ENCODE measurements at regions not wholly inside any gene's neighbourhood (a gene's known extent, or its start where the extent isn't known, plus 50 kb on each side); places are given as distances from the start of the nearest gene placed in this dataset.

GRCh38 chr1:219354962-219355361 is 181.3 kb downstream of the LYPLAL1 start:
- no peaks in the 10 kb centered on the region for H3K27me3 ChIP-seq (ENCODE audit: control insufficient read depth, insufficient read depth, low read length)
- no peaks in the 10 kb centered on the region for H3K4me1 ChIP-seq (ENCODE audit: control insufficient read depth, insufficient read depth, low read length)
- H3K27ac ChIP-seq (ENCODE audit: low read depth, low read length): no peak overlapping the region
- H3K4me3 ChIP-seq (ENCODE audit: low read depth, low read length): no peak overlapping the region
- H3K36me3 ChIP-seq (ENCODE audit: control insufficient read depth, insufficient read depth, low read length): no peaks in the 10 kb centered on the region
- no peak overlapping the region for H3K9ac ChIP-seq (ENCODE audit: low read depth, low read length)
- no peaks in the 10 kb centered on the region for H3K9me3 ChIP-seq (ENCODE audit: control insufficient read depth, insufficient read depth, low read length)

DNA sequence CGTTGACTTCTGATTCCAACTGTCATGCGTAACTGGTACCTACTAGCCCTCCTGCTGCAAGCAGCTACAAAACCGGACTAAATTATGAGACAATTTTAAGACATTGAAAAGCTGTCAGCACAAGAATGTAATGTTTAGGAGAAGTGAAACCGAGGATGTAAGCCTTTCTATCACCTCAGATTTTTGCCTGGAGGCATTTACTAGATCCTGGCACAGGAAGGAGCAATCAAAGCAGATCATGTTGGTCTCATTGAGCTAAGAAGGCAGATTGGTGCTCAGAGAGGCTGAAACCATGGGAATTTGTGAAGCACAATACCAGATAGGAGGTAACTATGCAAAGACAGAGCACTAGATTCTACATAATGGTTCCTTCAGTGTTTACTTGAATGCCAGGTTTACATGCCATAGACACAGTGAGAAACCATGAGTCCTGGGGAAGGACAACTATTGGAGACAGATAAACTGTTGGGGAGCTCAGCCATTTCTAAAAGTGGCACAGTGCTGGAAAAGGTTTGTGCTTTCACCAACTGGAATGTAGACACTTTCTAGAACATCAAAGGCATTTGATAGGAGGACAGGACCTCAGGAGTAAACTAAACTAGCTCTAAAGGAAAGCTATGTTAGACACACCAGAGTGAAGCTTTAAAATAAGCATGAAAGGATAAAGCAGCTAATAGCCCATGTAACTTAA is 179.4 kb downstream of the LYPLAL1 start:
- H3K27me3 ChIP-seq (ENCODE audit: control insufficient read depth, insufficient read depth, low read length): no peaks in the 10 kb centered on the region
- no peaks in the 10 kb centered on the region for H3K4me1 ChIP-seq (ENCODE audit: control insufficient read depth, insufficient read depth, low read length)
- no peaks in the 10 kb centered on the region for H3K36me3 ChIP-seq (ENCODE audit: control insufficient read depth, insufficient read depth, low read length)
- no peak overlapping the region for H3K27ac ChIP-seq (ENCODE audit: low read depth, low read length)
- H3K9me3 ChIP-seq (ENCODE audit: control insufficient read depth, insufficient read depth, low read length): no peaks in the 10 kb centered on the region
- H3K4me3 ChIP-seq (ENCODE audit: low read depth, low read length): no peak overlapping the region
- H3K9ac ChIP-seq (ENCODE audit: low read depth, low read length): no peak overlapping the region

DNA sequence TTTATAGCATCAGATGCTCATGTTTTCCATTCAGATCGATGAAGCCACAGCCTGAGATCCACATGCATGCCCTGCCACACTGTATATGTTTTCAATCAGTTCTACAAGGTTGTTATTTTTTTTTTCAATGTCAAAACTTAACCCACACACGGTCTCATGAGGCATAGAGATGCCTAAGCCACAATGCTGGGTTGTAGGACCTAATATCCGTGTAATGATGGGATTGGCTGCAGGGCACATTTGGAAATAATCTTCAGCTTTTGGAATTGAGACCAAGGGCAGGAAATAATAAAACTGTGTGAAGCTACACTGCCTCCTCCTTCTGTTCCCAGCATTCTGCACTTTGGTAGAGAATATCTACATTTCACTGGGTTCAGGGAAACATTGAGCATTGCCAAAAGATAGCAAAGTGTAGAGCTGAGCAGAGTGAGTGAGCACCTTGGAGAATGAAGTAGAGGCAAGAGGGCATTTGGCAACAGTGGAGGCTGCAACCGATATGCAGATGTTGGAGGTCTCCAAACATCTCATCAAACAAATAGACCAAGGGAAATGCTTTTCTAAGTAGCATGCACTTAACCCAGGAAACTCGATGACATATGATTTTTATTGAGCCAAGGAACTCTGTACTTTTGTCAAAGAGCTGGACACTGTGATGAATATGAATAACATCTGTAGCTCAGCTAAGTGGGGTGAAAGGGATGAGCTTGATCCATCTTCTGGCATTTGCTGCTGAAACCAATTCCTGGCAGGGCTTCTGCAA is 176.7 kb downstream of the LYPLAL1 start:
- Histone ChIP-seq H3K27ac (ENCODE audit: low read depth, low read length) (no peak overlapping the region), H3K9ac (ENCODE audit: low read depth, low read length) (no peak overlapping the region), H3K4me1 (ENCODE audit: control insufficient read depth, insufficient read depth, low read length) (no peaks in the 10 kb centered on the region), H3K4me3 (ENCODE audit: low read depth, low read length) (no peak overlapping the region), H3K27me3 (ENCODE audit: control insufficient read depth, insufficient read depth, low read length) (no peaks in the 10 kb centered on the region), H3K9me3 (ENCODE audit: control insufficient read depth, insufficient read depth, low read length) (no peaks in the 10 kb centered on the region; the same call in 1 of the 2 replicates), H3K36me3 (ENCODE audit: control insufficient read depth, insufficient read depth, low read length) (no peaks in the 10 kb centered on the region)

DNA sequence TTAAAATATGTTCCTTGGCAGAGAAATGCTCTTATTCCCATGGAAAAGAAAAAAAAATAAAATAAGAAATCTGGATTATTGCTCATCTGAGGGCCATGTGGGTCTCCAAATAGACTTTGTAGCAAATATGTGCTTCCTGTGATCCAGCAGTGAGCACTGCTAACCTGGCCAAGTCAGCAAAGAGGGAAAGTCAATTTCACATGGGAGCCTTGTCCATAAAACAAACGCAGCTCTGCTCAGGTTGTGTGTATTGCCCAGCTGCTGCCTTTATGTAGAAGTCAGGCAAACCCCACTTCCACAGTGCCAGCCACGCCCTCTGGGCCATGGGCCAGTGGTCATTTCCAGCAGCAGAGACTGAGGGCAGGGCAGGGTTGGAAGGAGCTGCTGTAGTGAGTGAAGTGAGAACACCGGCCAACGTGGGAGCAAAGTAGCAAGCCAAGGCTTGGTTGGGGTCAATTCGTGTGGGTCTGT is 174.3 kb downstream of the LYPLAL1 start:
- H3K9me3 ChIP-seq (ENCODE audit: control insufficient read depth, insufficient read depth, low read length): no peaks in the 10 kb centered on the region; the same call in 1 of the 2 replicates
- H3K27me3 ChIP-seq (ENCODE audit: control insufficient read depth, insufficient read depth, low read length): no peaks in the 10 kb centered on the region
- H3K36me3 ChIP-seq (ENCODE audit: control insufficient read depth, insufficient read depth, low read length): no peaks in the 10 kb centered on the region
- H3K9ac ChIP-seq (ENCODE audit: low read depth, low read length): no peak overlapping the region
- no peak overlapping the region for H3K4me3 ChIP-seq (ENCODE audit: low read depth, low read length)
- no peak overlapping the region for H3K27ac ChIP-seq (ENCODE audit: low read depth, low read length)
- no peaks in the 10 kb centered on the region for H3K4me1 ChIP-seq (ENCODE audit: control insufficient read depth, insufficient read depth, low read length)

GRCh38 chr1:219347376-219347775 is 173.7 kb downstream of the LYPLAL1 start:
- H3K9me3 ChIP-seq (ENCODE audit: control insufficient read depth, insufficient read depth, low read length): no peaks in the 10 kb centered on the region; the same call in 1 of the 2 replicates
- H3K9ac ChIP-seq (ENCODE audit: low read depth, low read length): no peak overlapping the region
- H3K27ac ChIP-seq (ENCODE audit: low read depth, low read length): no peak overlapping the region
- no peaks in the 10 kb centered on the region for H3K4me1 ChIP-seq (ENCODE audit: control insufficient read depth, insufficient read depth, low read length)
- H3K27me3 ChIP-seq (ENCODE audit: control insufficient read depth, insufficient read depth, low read length): no peaks in the 10 kb centered on the region
- no peak overlapping the region for H3K4me3 ChIP-seq (ENCODE audit: low read depth, low read length)
- H3K36me3 ChIP-seq (ENCODE audit: control insufficient read depth, insufficient read depth, low read length): no peaks in the 10 kb centered on the region

DNA sequence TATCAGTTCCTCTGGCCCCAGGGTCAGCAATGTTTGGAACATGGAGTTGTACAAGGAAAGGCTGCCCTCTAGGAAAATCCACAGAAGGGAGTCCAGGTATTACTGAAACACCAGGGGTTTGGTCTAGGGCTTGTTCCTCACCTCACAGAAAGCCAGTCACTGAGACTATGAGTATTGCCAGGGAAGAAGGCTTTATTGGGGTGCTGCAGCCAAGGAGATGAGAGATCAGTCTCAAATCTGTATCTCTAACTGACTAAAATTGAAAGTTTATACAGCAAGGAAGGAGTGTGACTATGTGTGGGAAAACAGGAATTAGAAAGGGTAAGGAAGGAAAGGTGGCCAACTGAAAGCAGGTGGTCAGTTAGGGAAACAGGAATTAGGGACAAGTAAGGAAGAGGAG is 172.3 kb downstream of the LYPLAL1 start:
- Histone ChIP-seq H3K9me3 (ENCODE audit: control insufficient read depth, insufficient read depth, low read length) (no peaks in the 10 kb centered on the region; the same call in 1 of the 2 replicates), H3K36me3 (ENCODE audit: control insufficient read depth, insufficient read depth, low read length) (no peaks in the 10 kb centered on the region), H3K4me1 (ENCODE audit: control insufficient read depth, insufficient read depth, low read length) (no peaks in the 10 kb centered on the region), H3K4me3 (ENCODE audit: low read depth, low read length) (no peak overlapping the region), H3K9ac (ENCODE audit: low read depth, low read length) (no peak overlapping the region), H3K27me3 (ENCODE audit: control insufficient read depth, insufficient read depth, low read length) (no peaks in the 10 kb centered on the region), H3K27ac (ENCODE audit: low read depth, low read length) (no peak overlapping the region)

GRCh38 chr1:219342836-219343235 is 169.2 kb downstream of the LYPLAL1 start:
- H3K4me3 ChIP-seq (ENCODE audit: low read depth, low read length): no peak overlapping the region
- H3K9me3 ChIP-seq (ENCODE audit: control insufficient read depth, insufficient read depth, low read length): no peaks in the 10 kb centered on the region; the same call in 1 of the 2 replicates
- H3K27ac ChIP-seq (ENCODE audit: low read depth, low read length): no peak overlapping the region
- no peak overlapping the region for H3K9ac ChIP-seq (ENCODE audit: low read depth, low read length)
- no peaks in the 10 kb centered on the region for H3K27me3 ChIP-seq (ENCODE audit: control insufficient read depth, insufficient read depth, low read length)
- H3K4me1 ChIP-seq (ENCODE audit: control insufficient read depth, insufficient read depth, low read length): no peaks in the 10 kb centered on the region
- H3K36me3 ChIP-seq (ENCODE audit: control insufficient read depth, insufficient read depth, low read length): no peaks in the 10 kb centered on the region

DNA sequence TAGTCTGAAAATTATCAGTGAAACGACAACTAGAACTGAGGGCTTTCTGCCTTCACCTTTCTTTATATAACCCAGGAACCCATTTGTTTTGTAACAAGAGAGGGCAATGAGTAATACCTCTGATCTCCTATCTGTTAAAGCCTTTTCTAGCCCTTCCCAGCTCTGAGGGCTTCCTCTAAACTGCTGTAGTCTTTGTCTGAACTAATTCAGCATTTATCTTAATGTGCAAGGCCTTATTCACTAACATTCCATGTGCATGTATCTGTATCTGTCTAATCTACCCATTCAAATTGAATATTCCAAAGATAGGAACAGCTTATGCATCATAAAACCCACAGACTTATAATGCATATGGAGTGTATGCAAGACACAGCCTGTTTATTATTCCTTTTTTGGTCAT is 167.1 kb downstream of the LYPLAL1 start:
- H3K4me1 ChIP-seq (ENCODE audit: control insufficient read depth, insufficient read depth, low read length): no peaks in the 10 kb centered on the region
- no peak overlapping the region for H3K27ac ChIP-seq (ENCODE audit: low read depth, low read length)
- H3K9me3 ChIP-seq (ENCODE audit: control insufficient read depth, insufficient read depth, low read length): no peaks in the 10 kb centered on the region
- H3K9ac ChIP-seq (ENCODE audit: low read depth, low read length): no peak overlapping the region
- H3K4me3 ChIP-seq (ENCODE audit: low read depth, low read length): no peak overlapping the region
- no peaks in the 10 kb centered on the region for H3K36me3 ChIP-seq (ENCODE audit: control insufficient read depth, insufficient read depth, low read length)
- H3K27me3 ChIP-seq (ENCODE audit: control insufficient read depth, insufficient read depth, low read length): no peaks in the 10 kb centered on the region

DNA sequence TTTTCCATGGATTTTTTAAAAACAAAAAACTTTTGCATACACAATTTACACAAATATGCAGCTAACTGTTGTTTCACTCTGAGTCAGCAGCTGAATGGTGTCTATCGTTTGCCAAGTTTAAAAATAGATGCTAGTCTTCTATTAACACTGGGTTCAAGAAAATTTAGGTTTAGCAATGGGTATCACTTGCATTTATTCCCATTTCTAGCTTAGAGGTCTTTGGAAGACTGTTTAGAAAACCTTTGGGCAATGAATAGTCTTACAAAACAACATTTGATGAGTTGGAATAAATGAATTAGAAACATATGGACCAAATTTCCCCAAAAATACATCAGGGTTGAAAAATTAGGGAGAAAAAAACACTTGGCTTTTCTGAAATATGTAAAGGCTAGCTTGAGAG is 165.8 kb downstream of the LYPLAL1 start:
- no peaks in the 10 kb centered on the region for H3K9me3 ChIP-seq (ENCODE audit: control insufficient read depth, insufficient read depth, low read length)
- H3K4me3 ChIP-seq (ENCODE audit: low read depth, low read length): no peak overlapping the region
- H3K4me1 ChIP-seq (ENCODE audit: control insufficient read depth, insufficient read depth, low read length): no peaks in the 10 kb centered on the region
- H3K36me3 ChIP-seq (ENCODE audit: control insufficient read depth, insufficient read depth, low read length): no peaks in the 10 kb centered on the region
- H3K9ac ChIP-seq (ENCODE audit: low read depth, low read length): no peak overlapping the region
- H3K27ac ChIP-seq (ENCODE audit: low read depth, low read length): no peak overlapping the region
- no peaks in the 10 kb centered on the region for H3K27me3 ChIP-seq (ENCODE audit: control insufficient read depth, insufficient read depth, low read length)

GRCh38 chr1:219337588-219337987 is 163.9 kb downstream of the LYPLAL1 start:
- Histone ChIP-seq H3K9me3 (ENCODE audit: control insufficient read depth, insufficient read depth, low read length) (no peaks in the 10 kb centered on the region), H3K4me3 (ENCODE audit: low read depth, low read length) (no peak overlapping the region), H3K9ac (ENCODE audit: low read depth, low read length) (no peak overlapping the region), H3K4me1 (ENCODE audit: control insufficient read depth, insufficient read depth, low read length) (no peaks in the 10 kb centered on the region), H3K27ac (ENCODE audit: low read depth, low read length) (no peak overlapping the region), H3K36me3 (ENCODE audit: control insufficient read depth, insufficient read depth, low read length) (no peaks in the 10 kb centered on the region), H3K27me3 (ENCODE audit: control insufficient read depth, insufficient read depth, low read length) (no peaks in the 10 kb centered on the region)

DNA sequence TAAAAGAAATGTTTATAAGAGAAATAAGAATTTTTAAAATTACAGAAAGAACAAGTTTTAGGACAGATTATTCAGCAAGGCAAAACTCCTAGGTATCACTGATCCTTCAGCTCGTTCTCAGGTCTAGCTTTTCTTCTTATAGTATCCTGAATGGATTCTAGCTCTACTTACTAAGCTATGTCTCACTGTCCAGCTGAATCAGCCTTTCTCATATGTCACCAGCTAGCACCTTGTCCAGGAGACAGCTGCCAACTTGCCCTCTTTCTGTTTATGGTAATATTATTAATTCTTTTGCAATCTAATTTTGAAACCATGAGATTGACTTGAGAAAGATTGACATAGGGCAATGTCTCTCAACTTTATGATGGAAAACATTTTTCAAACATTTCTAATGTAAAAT is 159.9 kb downstream of the LYPLAL1 start:
- no peaks in the 10 kb centered on the region for H3K36me3 ChIP-seq (ENCODE audit: control insufficient read depth, insufficient read depth, low read length)
- no peak overlapping the region for H3K9ac ChIP-seq (ENCODE audit: low read depth, low read length)
- no peaks in the 10 kb centered on the region for H3K27me3 ChIP-seq (ENCODE audit: control insufficient read depth, insufficient read depth, low read length)
- no peaks in the 10 kb centered on the region for H3K9me3 ChIP-seq (ENCODE audit: control insufficient read depth, insufficient read depth, low read length)
- H3K4me3 ChIP-seq (ENCODE audit: low read depth, low read length): no peak overlapping the region
- no peaks in the 10 kb centered on the region for H3K4me1 ChIP-seq (ENCODE audit: control insufficient read depth, insufficient read depth, low read length)
- H3K27ac ChIP-seq (ENCODE audit: low read depth, low read length): no peak overlapping the region

All from HUES48 (cell line).